ENCODE measurements at regions not wholly inside any gene's neighbourhood (a gene's known extent, or its start where the extent isn't known, plus 50 kb on each side); places are given as distances from the start of the nearest gene placed in this dataset.
"Not testable (repeated sequence)": the region's sequence is repeated elsewhere in the genome, so short reads cannot be mapped to it uniquely, and the experiment has no call there.

DNA sequence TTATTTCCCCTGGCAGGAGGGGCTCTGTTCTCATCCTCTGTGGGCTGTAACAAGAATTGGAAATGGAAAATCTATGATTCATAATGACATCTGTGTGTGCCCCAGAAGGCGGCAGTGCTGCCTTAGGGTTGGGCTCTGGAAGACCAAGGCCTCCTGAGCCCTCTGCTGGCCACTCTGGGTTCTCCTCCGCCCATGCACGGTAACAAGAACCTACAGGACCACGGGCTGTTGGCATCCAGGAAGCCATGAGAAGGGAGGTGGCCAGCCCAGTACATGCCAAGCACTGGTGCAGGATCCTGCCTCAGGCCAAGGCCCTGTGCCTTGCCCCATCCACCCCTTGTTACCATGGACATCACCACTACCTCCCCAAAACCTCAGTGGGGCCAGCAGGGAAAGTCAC, 454.2 kb downstream of the TP53TG3F start:
- H3K4me1 ChIP-seq (ENCODE audit: control insufficient read depth, insufficient read depth, low read length, poor library complexity, severe bottlenecking); H3K4me3 ChIP-seq (ENCODE audit: extremely low read depth, insufficient read depth, low read length, poor library complexity, severe bottlenecking); H3K36me3 ChIP-seq (ENCODE audit: control insufficient read depth, insufficient read depth, low read length); H3K9me3 ChIP-seq (ENCODE audit: control insufficient read depth, low read length); H3K27ac ChIP-seq (ENCODE audit: low read depth, low read length, severe bottlenecking): not testable (repeated sequence)
- WGBS, 2 experiments (ENCODE audit: insufficient coverage in 2 of 2): 89% methylated on average over 3 of the region's 4 CpGs; no CpG with 5 or more reads in 1 of the 2 experiments

DNA sequence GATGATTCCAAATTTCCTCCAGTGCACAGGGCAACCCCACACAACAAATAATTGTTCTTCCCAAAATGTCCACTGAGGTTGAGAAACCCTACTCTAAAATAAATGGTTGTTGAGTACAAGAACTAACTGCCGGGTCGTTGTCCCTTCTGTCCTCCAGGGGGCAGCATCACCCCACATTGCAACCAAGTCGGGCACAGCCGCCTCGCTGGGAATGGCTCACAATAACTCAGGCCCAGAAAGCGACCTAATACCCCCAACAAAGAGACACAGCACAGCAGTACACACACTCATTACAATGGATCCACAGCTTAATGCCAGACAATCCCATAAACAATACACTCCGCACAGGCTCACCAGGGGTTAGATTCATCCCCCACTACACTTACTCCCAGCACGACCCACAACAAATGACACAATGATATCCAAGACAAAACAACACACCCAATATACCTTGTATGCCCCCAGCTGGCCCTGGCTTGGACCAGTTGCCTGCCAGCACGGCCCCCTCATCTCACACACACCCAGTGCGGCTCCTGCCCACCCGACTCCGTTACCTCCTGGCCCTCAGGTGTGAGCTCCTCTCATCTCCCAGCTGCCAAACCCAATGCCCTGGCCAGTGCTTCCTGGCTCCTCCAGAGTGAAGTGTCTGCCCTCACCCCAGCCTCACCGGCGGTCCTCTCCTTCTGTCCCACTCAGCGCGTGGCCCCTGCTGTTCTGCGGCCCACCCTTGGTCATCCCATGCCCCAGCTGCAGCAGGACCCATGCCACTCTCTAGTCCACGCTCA, 461.5 kb downstream of the TP53TG3F start:
- H3K36me3 ChIP-seq (ENCODE audit: control insufficient read depth, insufficient read depth, low read length); H3K27ac ChIP-seq (ENCODE audit: low read depth, low read length, severe bottlenecking); H3K9me3 ChIP-seq (ENCODE audit: control insufficient read depth, low read length); H3K4me3 ChIP-seq (ENCODE audit: extremely low read depth, insufficient read depth, low read length, poor library complexity, severe bottlenecking); H3K4me1 ChIP-seq (ENCODE audit: control insufficient read depth, insufficient read depth, low read length, poor library complexity, severe bottlenecking): not testable (repeated sequence)
- no CpG with 5 or more reads among the region's 18 CpGs for WGBS, 2 experiments (ENCODE audit: insufficient coverage in 2 of 2)

DNA sequence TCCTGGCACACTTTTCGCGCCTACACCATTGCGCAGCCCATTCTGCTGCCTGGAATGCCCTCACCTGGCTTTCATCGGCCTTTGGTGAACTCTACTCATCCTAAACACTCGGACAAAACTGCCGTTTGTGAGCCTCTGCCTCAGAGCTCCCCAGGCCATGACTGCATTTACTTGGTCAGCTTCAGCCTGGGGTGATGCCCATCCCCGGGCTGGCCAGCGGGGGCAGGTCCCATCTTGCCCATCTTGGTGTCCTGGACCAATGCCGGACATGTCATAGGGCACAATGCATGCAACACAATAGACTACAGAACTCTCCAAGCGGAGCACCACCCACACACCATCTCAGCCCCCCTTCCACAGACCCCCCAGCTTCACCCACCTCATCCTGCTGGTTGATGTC, 463.5 kb downstream of the TP53TG3F start:
- not testable (repeated sequence) for H3K4me3 ChIP-seq (ENCODE audit: extremely low read depth, insufficient read depth, low read length, poor library complexity, severe bottlenecking); H3K4me1 ChIP-seq (ENCODE audit: control insufficient read depth, insufficient read depth, low read length, poor library complexity, severe bottlenecking); H3K27ac ChIP-seq (ENCODE audit: low read depth, low read length, severe bottlenecking); H3K9me3 ChIP-seq (ENCODE audit: control insufficient read depth, low read length); H3K36me3 ChIP-seq (ENCODE audit: control insufficient read depth, insufficient read depth, low read length)
- WGBS, 2 experiments (ENCODE audit: insufficient coverage in 2 of 2): 71 to 81% methylated on average over 3 to 4 of the region's 10 CpGs

DNA sequence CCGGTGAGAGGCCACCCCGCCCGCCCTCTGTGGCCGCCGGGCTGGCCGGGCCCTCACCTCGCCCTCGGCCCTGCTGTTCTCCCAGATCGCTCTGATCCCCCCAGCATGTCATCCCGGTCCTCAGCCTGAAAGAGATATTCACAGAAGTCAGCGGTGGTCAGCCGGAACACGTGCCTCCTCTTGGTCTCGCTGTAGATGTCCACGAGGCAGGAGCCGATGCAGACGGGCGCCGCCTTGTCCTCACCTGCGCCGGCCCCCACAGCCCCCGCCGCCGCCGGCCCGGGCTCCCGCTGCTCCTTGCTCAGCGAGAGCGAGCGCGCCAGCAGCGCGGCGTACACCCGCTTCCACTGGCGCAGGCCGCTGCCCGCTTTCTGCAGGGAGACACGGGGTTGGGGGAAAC, 468.6 kb downstream of the TP53TG3F start:
- H3K4me1 ChIP-seq (ENCODE audit: control insufficient read depth, insufficient read depth, low read length, poor library complexity, severe bottlenecking); H3K36me3 ChIP-seq (ENCODE audit: control insufficient read depth, insufficient read depth, low read length); H3K9me3 ChIP-seq (ENCODE audit: control insufficient read depth, low read length); H3K27ac ChIP-seq (ENCODE audit: low read depth, low read length, severe bottlenecking); H3K4me3 ChIP-seq (ENCODE audit: extremely low read depth, insufficient read depth, low read length, poor library complexity, severe bottlenecking): not testable (repeated sequence)
- no CpG with 5 or more reads among the region's 39 CpGs for WGBS, 2 experiments (ENCODE audit: insufficient coverage in 2 of 2)

DNA sequence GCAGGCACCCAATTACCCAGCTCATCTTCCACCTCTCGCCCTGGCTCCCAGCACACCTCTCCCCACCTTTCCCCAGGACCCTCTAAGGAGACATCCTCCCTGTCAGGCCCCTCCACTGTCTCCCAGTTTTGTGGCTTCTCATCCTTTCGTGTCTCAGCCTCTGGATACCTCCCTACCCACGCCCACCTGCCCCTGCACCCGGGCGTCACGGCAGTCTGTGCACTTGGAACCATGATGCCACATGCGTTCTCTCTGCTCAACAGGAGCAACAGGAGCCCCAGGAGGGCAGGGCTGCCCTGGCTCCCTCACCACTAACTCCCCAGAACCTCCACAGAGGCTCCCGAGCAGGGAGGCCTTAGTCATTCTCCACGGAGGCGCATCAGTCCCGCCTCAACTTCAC, 472.8 kb downstream of the TP53TG3F start:
- WGBS, 2 experiments (ENCODE audit: insufficient coverage in 2 of 2): no CpG with 5 or more reads among the region's 11 CpGs
- not testable (repeated sequence) for H3K27ac ChIP-seq (ENCODE audit: low read depth, low read length, severe bottlenecking); H3K9me3 ChIP-seq (ENCODE audit: control insufficient read depth, low read length); H3K4me1 ChIP-seq (ENCODE audit: control insufficient read depth, insufficient read depth, low read length, poor library complexity, severe bottlenecking); H3K4me3 ChIP-seq (ENCODE audit: extremely low read depth, insufficient read depth, low read length, poor library complexity, severe bottlenecking); H3K36me3 ChIP-seq (ENCODE audit: control insufficient read depth, insufficient read depth, low read length)

DNA sequence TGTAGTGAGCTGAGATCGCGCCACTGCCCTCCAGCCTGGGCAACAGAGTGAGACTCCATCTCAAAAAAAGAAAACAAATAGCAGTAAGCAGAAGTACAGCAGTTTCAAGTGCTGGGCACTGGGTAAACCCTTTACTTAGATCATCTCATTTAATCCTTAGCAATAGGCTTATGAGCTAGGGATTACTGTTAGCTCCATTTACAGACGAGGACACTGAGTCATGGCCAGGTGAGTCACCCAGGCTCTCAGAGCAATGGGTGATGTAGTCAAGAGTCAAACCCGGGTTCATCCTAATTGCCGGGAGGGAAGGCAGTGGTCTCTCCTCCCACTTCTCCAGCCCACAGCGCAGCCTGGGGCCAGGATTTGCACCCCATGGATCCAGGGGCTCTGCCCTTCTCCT, 473.6 kb downstream of the TP53TG3F start:
- not testable (repeated sequence) for H3K9me3 ChIP-seq (ENCODE audit: control insufficient read depth, low read length); H3K4me3 ChIP-seq (ENCODE audit: extremely low read depth, insufficient read depth, low read length, poor library complexity, severe bottlenecking); H3K27ac ChIP-seq (ENCODE audit: low read depth, low read length, severe bottlenecking); H3K4me1 ChIP-seq (ENCODE audit: control insufficient read depth, insufficient read depth, low read length, poor library complexity, severe bottlenecking); H3K36me3 ChIP-seq (ENCODE audit: control insufficient read depth, insufficient read depth, low read length)
- WGBS, 2 experiments (ENCODE audit: insufficient coverage in 2 of 2): no CpG with 5 or more reads among the region's 6 CpGs

DNA sequence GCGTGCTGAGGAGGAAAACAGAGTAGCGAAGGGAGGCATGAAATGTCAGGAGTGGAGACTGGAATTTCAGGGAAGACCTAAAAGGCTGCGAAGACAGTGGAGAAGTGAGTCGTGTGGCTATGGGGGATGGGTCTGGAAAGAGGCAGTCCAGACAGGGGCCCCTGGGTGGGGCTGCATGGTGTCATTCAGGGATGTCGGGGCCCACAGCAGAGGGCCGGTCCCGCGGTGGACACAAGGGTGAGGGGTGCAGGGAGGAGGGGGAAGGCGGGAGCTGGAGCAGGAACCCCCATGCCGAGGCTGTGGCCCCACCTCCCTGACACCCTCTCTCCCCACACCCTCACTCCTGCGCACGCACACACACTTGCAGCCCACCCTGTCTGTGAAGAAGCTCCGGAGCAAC, 476.4 kb downstream of the TP53TG3F start:
- WGBS, 2 experiments (ENCODE audit: insufficient coverage in 2 of 2): 95 to 100% methylated on average over 2 to 4 of the region's 13 CpGs
- H3K4me1 ChIP-seq (ENCODE audit: control insufficient read depth, insufficient read depth, low read length, poor library complexity, severe bottlenecking); H3K27ac ChIP-seq (ENCODE audit: low read depth, low read length, severe bottlenecking); H3K4me3 ChIP-seq (ENCODE audit: extremely low read depth, insufficient read depth, low read length, poor library complexity, severe bottlenecking); H3K36me3 ChIP-seq (ENCODE audit: control insufficient read depth, insufficient read depth, low read length); H3K9me3 ChIP-seq (ENCODE audit: control insufficient read depth, low read length): not testable (repeated sequence)

DNA sequence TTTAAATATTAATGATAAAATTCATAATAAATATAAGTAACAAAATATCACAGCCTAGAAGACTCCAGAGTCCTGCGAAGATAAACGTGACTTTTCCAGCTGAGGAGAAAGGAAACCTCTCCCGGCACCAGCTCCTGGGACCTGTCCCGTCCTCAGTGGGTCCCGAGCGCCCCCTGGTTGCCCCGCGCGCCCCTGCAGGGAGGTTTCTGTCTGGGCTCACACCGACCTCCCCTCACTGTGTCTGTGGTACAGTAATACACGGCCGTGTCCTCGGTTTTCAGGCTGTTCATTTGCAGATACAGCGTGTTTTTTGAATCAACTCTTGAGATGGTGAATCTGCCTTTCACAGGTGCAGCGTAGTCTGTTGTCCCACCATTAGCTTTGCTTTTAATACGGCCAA, 478.7 kb downstream of the TP53TG3F start:
- H3K4me3 ChIP-seq (ENCODE audit: extremely low read depth, insufficient read depth, low read length, poor library complexity, severe bottlenecking); H3K36me3 ChIP-seq (ENCODE audit: control insufficient read depth, insufficient read depth, low read length); H3K27ac ChIP-seq (ENCODE audit: low read depth, low read length, severe bottlenecking); H3K9me3 ChIP-seq (ENCODE audit: control insufficient read depth, low read length); H3K4me1 ChIP-seq (ENCODE audit: control insufficient read depth, insufficient read depth, low read length, poor library complexity, severe bottlenecking): not testable (repeated sequence)
- no CpG with 5 or more reads among the region's 16 CpGs for WGBS, 2 experiments (ENCODE audit: insufficient coverage in 2 of 2)

DNA sequence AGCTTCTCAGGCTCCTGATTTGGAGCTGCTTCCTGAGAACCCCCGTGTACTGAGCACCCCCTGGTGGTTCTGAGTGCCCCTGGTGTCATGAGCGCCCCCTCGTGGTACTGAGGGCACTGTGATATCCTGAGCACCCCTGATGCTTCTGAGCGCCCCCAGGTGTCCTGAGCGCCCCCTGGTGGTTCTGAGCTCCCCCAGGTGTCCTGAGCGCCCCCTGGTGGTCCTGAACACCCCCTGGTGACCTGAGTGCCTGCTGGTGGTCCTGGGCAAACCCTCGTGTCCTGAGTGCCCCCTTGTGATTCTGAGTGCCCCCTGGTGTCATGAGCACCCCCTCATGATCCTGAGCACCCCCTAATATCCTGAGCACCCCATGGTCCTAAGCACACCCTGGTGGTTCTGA, 502.1 kb downstream of the TP53TG3F start:
- H3K36me3 ChIP-seq (ENCODE audit: control insufficient read depth, insufficient read depth, low read length); H3K27ac ChIP-seq (ENCODE audit: low read depth, low read length, severe bottlenecking); H3K4me3 ChIP-seq (ENCODE audit: extremely low read depth, insufficient read depth, low read length, poor library complexity, severe bottlenecking); H3K9me3 ChIP-seq (ENCODE audit: control insufficient read depth, low read length); H3K4me1 ChIP-seq (ENCODE audit: control insufficient read depth, insufficient read depth, low read length, poor library complexity, severe bottlenecking): not testable (repeated sequence)
- WGBS, 2 experiments (ENCODE audit: insufficient coverage in 2 of 2): no CpG with 5 or more reads among the region's 7 CpGs

DNA sequence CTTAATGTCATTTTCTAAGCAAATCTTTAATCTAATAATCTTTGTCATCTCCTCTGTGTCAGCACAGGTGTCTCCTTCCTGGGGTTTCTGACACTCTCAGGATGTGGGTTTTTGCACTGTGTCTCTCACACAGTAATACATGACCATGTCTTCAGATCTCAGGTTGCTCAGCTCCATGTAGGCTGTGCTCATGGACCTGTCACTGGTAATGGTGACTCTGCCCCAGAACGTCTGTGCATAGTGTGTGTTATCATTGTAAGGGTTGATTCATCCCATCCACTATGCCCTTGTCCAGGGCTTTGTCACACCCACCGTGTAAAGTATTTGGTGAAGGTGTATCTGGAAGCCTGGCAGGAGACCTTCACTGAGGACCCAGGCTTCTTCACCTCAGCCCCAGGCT, 506.1 kb downstream of the TP53TG3F start:
- WGBS, 2 experiments (ENCODE audit: insufficient coverage in 2 of 2): no CpG with 5 or more reads among the region's 2 CpGs
- not testable (repeated sequence) for H3K27ac ChIP-seq (ENCODE audit: low read depth, low read length, severe bottlenecking); H3K4me1 ChIP-seq (ENCODE audit: control insufficient read depth, insufficient read depth, low read length, poor library complexity, severe bottlenecking); H3K36me3 ChIP-seq (ENCODE audit: control insufficient read depth, insufficient read depth, low read length); H3K9me3 ChIP-seq (ENCODE audit: control insufficient read depth, low read length); H3K4me3 ChIP-seq (ENCODE audit: extremely low read depth, insufficient read depth, low read length, poor library complexity, severe bottlenecking)

DNA sequence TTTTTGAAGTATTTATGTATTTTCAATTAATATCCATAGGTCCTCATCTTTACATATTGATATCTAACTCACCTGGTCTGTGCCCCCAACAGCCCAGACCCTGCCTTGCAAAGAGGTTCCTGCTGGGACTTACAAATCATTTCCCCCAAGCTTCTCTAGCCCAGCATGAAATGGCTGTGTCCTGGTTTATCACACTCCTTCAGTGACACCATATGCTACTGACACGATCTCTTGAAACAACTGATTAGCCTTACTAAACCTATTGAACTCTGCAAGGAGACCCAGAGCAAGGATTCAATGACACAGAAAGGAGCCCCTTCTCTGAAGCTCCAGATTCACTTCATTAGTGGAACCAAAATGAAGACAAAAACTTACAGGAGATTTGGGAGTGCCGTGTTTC, 507.4 kb downstream of the TP53TG3F start:
- H3K36me3 ChIP-seq (ENCODE audit: control insufficient read depth, insufficient read depth, low read length); H3K4me3 ChIP-seq (ENCODE audit: extremely low read depth, insufficient read depth, low read length, poor library complexity, severe bottlenecking); H3K9me3 ChIP-seq (ENCODE audit: control insufficient read depth, low read length); H3K4me1 ChIP-seq (ENCODE audit: control insufficient read depth, insufficient read depth, low read length, poor library complexity, severe bottlenecking); H3K27ac ChIP-seq (ENCODE audit: low read depth, low read length, severe bottlenecking): not testable (repeated sequence)
- WGBS, 2 experiments (ENCODE audit: insufficient coverage in 2 of 2): no CpG with 5 or more reads among the region's 2 CpGs

Measured in mesodermal cell (in vitro differentiated cells).